Fibroblast of lung (primary cell): ENCODE measurements at regions not wholly inside any gene's neighbourhood (a gene's known extent, or its start where the extent isn't known, plus 50 kb on each side); places are given as distances from the start of the nearest gene placed in this dataset.

Source experiments
- CTCF ChIP-seq, 2 donors: IDR thresholded peaks in 1 of 2; conservative IDR thresholded peaks in 1 of 2; 1 replicate in 1 of 2; 2 replicates in 1 of 2; pipeline ENCODE4 v1.5.1; 2011 to 2012; ENCODE audit warnings: low read length in 2 of 2, control low read depth in 1 of 2, inconsistent platforms in 1 of 2, low read depth in 1 of 2, mild to moderate bottlenecking in 1 of 2
- EZH2 ChIP-seq: IDR thresholded peaks from 2 replicates; pipeline ENCODE4 v1.5.1; 2012; ENCODE audit warnings: low read length, control low read depth, mild to moderate bottlenecking; ENCODE audit errors: missing control alignments

DNA sequence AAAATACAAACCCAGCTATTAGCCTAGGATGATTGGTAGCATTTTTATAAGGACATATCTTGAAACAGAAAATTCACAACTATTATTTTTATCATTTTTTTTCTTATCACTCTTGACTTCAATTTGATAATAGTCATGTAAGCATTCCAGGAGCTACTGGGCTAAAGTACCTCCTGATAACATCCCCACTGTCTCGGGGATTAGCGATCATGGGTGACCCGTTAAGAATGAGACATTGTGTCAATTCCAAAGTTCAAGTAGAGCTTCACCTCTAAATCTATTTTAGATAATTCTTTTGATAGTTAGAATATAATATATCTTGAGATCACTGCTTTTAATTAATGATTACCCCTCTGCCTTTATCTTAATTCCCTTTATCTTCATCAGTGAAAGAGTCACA lies 1204.5 kb upstream of the CHAC2 start:
- TF ChIP-seq EZH2: no peak
- TF ChIP-seq CTCF (conservative IDR thresholded peaks at IDR 0.05 in 1 of 2, IDR thresholded peaks at IDR 0.05 in 1 of 2; ENCODE audit: low read depth in 1 of 2, low read length in 2 of 2): no peak
